CD4-positive, alpha-beta T cell treated with Interleukin-1 beta for 1 hour (primary cell): ENCODE measurements at regions not wholly inside any gene's neighbourhood (a gene's known extent, or its start where the extent isn't known, plus 50 kb on each side); places are given as distances from the start of the nearest gene placed in this dataset.

ENCODE experiments used
- DNase-seq, 2 donors: peaks; one replicate each; pipeline ENCODE4 v3.0.0-alpha.2; 2020 to 2022

- no peak for DNase-seq
Measured at GRCh38 chr19:31154021-31154420, 195.2 kb downstream of the TSHZ3 start.

GRCh38 chr19:31152906-31153305 is 196.3 kb downstream of the TSHZ3 start:
- DNase-seq, result no peak

DNA sequence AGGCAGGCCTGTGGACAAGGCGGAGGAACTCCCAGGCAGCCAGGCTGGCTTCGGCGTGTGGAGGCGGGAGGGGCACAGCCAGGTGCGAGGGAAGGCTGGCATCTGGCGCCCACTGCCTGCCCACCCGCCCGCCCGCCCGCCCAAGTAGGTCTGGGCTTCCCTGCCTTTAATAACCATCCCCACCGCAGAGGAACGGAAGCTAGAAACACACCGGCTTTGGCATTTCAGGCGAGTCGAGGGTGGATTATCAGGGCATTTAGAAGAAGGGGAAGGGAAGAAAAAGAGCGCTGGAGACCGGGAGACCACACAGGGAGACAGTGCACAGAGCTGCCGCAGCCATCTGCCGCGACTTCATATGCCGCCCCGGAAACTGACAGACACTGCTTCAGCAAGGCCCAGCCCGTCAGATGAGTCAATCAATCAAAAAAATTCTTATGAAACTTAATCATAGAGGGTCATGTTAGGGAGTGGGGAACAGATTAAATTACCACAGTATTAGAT is 199.7 kb downstream of the TSHZ3 start:
- no peak for DNase-seq

- DNase-seq, result no peak
Measured at GRCh38 chr19:31148671-31149070, 200.6 kb downstream of the TSHZ3 start.

- no peak for DNase-seq
Measured at GRCh38 chr19:31147234-31147633, 202.0 kb downstream of the TSHZ3 start.

- DNase-seq, result no peak
Measured at GRCh38 chr19:31146546-31147183, 202.6 kb downstream of the TSHZ3 start.

DNA sequence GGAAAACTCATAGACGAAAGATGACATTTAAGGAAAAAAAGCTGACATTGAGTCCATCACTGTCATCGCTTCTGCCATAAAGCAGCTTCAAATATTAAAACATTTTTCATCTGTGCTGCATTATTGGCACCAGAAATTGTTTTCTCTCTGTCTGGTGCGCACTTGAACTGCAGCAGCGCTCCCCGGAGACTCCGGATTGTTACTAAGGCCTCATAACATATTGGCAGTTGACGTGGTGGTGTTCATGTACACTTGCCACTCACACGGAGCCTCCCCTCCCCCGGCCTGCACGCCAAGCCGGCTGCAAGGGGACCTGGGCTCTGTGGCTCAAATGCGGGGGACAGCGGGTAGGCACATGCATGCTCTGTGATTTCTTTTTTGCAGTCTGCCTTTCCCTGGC is 203.2 kb downstream of the TSHZ3 start:
- DNase-seq, result no peak

DNA sequence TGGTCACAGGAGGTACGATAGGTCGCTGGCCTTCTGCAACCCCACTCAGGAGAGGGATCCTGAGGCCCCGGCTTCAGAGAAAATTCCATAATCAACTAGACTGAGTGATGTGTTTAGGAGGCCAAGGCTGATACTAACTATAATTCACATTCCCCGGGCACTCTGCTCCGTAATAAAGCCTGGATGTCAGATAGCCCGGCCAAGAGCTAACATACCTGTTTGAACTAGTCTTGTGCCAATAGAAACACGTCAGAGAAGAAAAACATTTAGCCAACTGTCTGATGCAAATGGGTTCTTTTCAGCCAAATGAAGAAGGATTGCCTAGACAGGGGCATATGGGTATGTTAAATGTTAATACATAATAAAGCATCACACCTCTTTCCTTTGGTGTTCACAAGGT is 204.2 kb downstream of the TSHZ3 start:
- no peak for DNase-seq

GRCh38 chr19:31144075-31144870 is 205.0 kb downstream of the TSHZ3 start:
- no peak for DNase-seq

GRCh38 chr19:31141301-31141700 is 207.9 kb downstream of the TSHZ3 start:
- no peak for DNase-seq

DNA sequence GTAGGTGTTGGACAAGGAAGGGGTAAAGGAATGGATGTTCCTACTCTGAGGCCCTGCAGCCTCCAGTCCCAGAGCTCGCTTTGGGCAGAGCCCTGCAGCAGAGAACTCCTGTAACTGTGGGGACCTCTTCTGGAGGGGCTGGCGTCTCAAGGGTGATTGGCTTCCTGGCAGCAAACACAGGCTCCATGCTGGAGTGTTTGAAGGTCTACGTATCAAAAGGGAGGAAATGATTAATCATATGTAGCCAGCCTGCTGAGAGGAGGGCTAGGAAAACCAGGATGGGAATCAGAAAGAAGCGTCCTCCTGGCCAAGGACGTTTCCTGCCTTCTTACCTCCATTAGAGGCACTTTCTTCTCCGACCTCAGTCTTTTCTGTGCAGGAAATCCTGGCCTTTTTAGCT is 208.5 kb downstream of the TSHZ3 start:
- DNase-seq, result no peak

DNA sequence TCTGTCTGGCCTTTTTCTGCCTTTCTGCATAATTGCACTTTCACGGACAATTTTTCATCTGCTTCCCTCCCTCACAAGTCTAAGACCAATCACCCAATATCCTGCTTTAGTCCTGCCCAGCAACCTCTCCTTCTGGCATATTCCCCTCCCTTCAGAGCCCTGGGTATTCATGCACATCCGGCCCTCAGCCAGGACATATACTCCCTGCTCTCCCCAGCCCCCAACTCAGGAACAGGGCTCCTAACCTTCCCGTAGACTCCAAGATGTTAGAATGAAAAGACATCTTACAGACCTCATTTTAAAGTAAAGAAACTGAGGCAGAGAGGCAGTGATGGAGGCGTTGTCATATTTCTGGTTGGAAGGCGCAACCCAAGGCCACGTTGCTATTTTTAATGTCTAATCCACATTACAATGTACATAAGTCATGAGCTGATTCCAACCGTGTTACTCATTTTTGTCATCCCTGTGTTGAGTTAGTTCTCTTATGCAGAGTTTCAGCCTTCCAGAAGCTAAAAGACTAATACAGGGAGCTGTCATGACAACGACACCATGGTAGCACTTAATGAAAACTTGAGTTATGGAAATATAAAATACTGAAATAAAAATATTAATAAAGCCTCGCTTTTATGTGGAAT is 209.2 kb downstream of the TSHZ3 start:
- no peak for DNase-seq

DNA sequence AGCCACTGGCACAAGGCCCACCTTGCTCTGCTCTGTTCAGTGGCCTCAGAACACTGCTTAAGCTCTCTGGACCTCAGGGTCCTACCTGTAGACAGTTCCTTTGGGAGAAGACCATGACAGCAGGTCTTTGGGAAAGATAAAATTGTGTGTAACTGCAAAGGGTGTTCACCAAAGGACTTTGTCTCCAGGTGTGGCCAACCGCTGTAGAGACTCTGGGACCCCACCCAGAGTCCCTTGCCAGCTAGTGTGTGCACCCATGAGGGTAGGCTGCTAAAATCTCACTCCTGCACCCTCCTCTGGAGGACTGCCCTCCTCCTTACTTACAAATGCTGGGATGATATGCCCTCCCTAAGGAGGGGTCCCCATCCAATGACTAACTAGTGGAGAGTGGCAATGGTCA is 211.2 kb downstream of the TSHZ3 start:
- no peak for DNase-seq

DNA sequence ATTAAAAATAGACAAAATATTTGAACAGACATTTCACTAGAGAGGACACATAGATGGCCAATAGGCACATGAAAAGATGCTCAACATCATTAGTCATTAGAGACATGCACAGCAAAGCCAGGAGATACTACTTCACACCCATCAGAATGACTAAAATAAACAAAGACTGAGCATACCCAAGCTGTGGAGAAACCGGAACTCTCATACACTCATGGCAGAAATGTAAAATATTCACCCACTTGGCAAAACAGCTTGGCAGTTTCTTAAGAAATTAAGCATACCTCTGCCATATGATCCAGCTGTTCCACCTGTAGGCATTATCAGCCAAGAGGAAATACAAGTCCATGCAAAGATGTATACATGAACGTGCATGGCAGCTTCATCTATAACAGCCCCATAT is 213.4 kb downstream of the TSHZ3 start:
- no peak for DNase-seq

DNA sequence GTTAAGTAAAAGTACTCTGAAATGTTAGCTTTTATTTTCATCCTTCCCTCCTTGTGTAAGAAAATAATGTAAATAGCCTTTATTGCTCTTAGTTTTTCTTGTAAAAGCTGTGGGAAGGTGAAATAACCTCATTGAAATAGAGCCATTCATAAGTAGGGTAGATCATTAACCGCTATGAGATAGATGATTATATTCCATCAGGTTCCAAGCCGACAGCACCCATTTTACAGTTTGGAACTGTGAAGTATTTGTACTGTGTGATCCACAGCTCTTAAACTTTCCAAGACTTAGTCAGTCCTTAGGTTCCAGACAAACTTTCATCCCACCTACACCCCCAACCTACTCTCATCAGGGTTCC is 216.5 kb downstream of the TSHZ3 start:
- DNase-seq, result no peak

- no peak for DNase-seq
Measured at GRCh38 chr19:31128291-31128690, 220.9 kb downstream of the TSHZ3 start.

DNA sequence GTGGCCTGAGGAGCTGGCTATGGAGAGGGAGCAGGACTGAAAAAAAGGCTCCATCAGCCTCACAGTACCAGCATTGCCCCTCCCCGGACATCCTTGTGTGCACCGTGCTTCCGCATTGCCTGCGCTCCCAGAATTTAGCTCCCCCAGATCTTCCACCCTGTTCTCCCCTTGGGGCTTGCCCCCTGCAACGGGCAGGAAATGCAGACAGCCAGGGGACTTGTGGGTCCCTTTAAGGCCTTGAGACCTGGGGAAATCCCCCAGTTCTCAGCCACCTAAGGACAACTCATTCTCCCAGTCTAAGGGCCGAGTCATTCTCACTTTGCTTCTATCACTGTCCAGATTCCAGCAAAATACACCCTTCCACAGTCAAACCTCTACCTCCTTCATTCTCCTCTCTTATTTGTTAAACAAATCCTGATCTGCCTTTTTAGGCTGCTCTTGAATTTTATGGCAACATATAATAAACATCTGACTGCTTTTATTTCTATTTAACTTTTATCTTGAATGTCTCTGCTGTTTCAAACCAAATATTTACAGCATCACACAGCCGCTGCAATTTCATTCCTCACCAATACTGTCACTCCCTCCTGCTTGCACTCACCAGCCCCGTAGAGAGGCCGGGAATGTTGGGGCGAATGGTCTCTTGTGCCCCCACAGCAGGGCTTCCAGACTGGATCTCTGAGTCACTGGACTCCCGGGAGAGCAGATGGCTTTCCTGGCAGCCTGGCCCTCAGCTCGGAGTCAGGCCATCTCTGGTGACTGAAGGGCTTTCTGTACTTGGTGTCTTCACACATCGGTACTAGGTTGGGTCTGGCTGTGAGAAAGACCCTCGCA is 221.9 kb downstream of the TSHZ3 start:
- no peak for DNase-seq

- DNase-seq, result no peak
Measured at GRCh38 chr19:31126236-31126635, 223.0 kb downstream of the TSHZ3 start.

DNA sequence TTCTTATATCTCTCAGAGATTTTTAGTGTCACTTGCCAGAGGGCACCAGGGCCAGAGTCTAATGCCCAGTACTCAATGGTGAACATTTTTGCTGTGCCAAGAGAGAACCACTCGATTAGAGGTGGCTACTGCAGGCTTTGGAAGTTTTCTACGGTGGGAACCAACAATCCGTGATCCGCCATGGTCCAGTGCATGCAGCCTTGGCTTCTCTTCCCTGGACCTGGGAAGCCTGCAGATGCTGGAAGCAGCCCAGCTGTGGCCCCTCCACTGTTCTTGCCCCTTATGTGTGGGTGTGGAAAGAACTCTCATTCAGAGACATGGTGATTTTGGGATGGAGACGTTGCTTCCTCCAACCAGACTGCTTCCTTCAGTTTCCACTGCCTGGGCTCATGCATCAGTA is 224.2 kb downstream of the TSHZ3 start:
- no peak for DNase-seq

- DNase-seq, result no peak
Measured at GRCh38 chr19:31121501-31121900, 227.7 kb downstream of the TSHZ3 start.

DNA sequence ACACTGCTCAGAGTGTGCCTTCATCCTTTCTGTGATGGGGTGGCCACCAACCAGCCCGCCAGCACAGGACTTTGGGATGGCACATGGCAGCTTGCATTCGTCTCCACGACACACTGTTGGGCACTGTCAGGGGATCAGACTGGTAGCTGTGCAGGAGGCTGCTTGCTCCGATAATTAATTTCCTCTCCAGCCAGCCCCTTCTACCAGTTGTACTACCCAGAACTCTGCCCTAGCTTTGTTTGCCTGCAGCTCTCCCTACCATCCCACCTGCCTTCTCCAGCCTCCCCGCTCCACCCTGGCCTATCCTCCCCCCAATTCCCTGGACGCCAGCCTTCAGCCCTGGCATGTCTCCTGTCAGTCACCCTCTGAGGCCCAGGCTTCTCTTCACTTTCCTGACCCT is 228.3 kb downstream of the TSHZ3 start:
- no peak for DNase-seq

GRCh38 chr19:31119951-31120690 is 229.1 kb downstream of the TSHZ3 start:
- DNase-seq, result no peak
